Loucy (cell line): ENCODE measurements at regions not wholly inside any gene's neighbourhood (a gene's known extent, or its start where the extent isn't known, plus 50 kb on each side); places are given as distances from the start of the nearest gene placed in this dataset.

Experiments
- H2AFZ ChIP-seq: fragments of 200-600 bp; sonication (generic); 2 replicates; pipeline ENCODE4 v1.6.0; 2016; ENCODE audit warnings: antibody characterized with exemption, mild to moderate bottlenecking, low read length, moderate library complexity
- H3F3A ChIP-seq: fragments of 200-600 bp; 2 replicates; pipeline ENCODE4 v1.6.0; 2016; ENCODE audit warnings: antibody characterized with exemption, low read depth, mild to moderate bottlenecking
- H3K27me3 ChIP-seq: fragments of 200-600 bp; sonication (generic); 2 replicates; pipeline ENCODE4 v1.6.1; 2014; ENCODE audit warnings: low read length, mild to moderate bottlenecking; ENCODE audit not compliant: insufficient read depth, poor library complexity, severe bottlenecking
- H3K36me3 ChIP-seq: fragments of 200-600 bp; sonication (generic); 2 replicates; pipeline ENCODE4 v1.6.1; 2016; ENCODE audit warnings: low read length; ENCODE audit not compliant: insufficient read depth
- H3K4me1 ChIP-seq: fragments of 200-600 bp; sonication (generic); 2 replicates; pipeline ENCODE4 v1.5.1; 2014; ENCODE audit warnings: low read length, mild to moderate bottlenecking; ENCODE audit not compliant: insufficient read depth, poor library complexity, severe bottlenecking
- H3K4me2 ChIP-seq: fragments of 200-600 bp; sonication (generic); 2 replicates; pipeline ENCODE4 v1.6.0; 2014; ENCODE audit warnings: antibody characterized with exemption, low read length, low read depth, mild to moderate bottlenecking; ENCODE audit not compliant: poor library complexity, severe bottlenecking
- H3K4me3 ChIP-seq: fragments of 200-600 bp; sonication (generic); 2 replicates; pipeline ENCODE4 v1.5.1; 2014; ENCODE audit warnings: low read length, mild to moderate bottlenecking, mixed read lengths; ENCODE audit not compliant: poor library complexity, severe bottlenecking
- H3K79me2 ChIP-seq: fragments of 200-600 bp; sonication (generic); 2 replicates; pipeline ENCODE4 v1.6.1; 2014; ENCODE audit warnings: low read length; ENCODE audit not compliant: insufficient read depth
- H3K9ac ChIP-seq: fragments of 200-600 bp; sonication (generic); 2 replicates; pipeline ENCODE4 v1.6.0; 2014; ENCODE audit warnings: mild to moderate bottlenecking, low read depth, low read length, moderate library complexity; ENCODE audit not compliant: poor library complexity, severe bottlenecking
- H3K9me2 ChIP-seq: fragments of 200-600 bp; sonication (generic); replicated peaks from 2 replicates; pipeline ENCODE4 v1.6.1; 2016; ENCODE audit warnings: low read depth, low read length, mixed read lengths
- H3K9me3 ChIP-seq: fragments of 200-600 bp; sonication (generic); 2 replicates; pipeline ENCODE4 v1.6.1; 2014; ENCODE audit warnings: mild to moderate bottlenecking, antibody characterized with exemption, low read length, low read depth; ENCODE audit not compliant: insufficient read depth
- H4K20me1 ChIP-seq: fragments of 200-600 bp; sonication (generic); 2 replicates; pipeline ENCODE4 v1.6.0; 2014; ENCODE audit warnings: antibody characterized with exemption, low read length, mild to moderate bottlenecking; ENCODE audit not compliant: insufficient read depth, poor library complexity, severe bottlenecking
- CTCF ChIP-seq: fragments of 200-600 bp; sonication (generic); conservative IDR thresholded peaks from 2 replicates; pipeline ENCODE4 v1.5.1; 2014; ENCODE audit warnings: mild to moderate bottlenecking, antibody characterized with exemption, low read length
- EZH2phosphoT487 ChIP-seq: fragments of 200-600 bp; IDR thresholded peaks from 2 replicates; pipeline ENCODE4 v1.6.1; 2018; ENCODE audit warnings: antibody characterized with exemption, mild to moderate bottlenecking, moderate library complexity, borderline replicate concordance

- Histone ChIP-seq H4K20me1 (no peaks in the 10 kb centered on the region), H3K4me3 (no peak overlapping the region), H3K4me2 (no peak overlapping the region), H3K9ac (no peak overlapping the region), H3K27me3 (no peaks in the 10 kb centered on the region), H3K4me1 (no peaks in the 10 kb centered on the region), H3F3A (no peaks in the 10 kb centered on the region), H2AFZ (no peak overlapping the region), H3K9me2 (no peaks in the 10 kb centered on the region), H3K9me3 (no peaks in the 10 kb centered on the region), H3K36me3 (no peaks in the 10 kb centered on the region), H3K79me2 (no peaks in the 10 kb centered on the region)
- TF ChIP-seq CTCF, result no peak
- TF ChIP-seq EZH2phosphoT487, result no peak
These were observed 1446.1 kb downstream of the SLITRK1 start for GRCh38 chr13:82436099-82436585.

DNA sequence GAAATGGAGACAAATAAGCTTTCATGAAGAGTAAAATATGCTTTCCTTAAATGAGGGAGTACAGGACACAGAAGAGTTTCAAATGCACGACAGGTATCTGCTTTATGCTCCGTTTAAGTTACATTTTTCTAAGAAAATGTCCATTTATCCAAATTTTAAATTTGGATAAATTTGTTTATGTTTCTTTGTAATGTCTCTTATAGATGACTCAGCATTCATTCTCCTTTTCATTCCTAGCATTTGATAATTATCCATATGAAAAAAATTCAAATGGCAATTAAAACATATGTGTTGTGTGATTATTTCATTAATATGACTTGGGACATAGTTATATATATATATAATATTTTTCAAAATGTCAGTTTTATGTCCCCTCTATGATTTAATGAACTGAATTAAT, 1449.3 kb downstream of the SLITRK1 start:
- no peak overlapping the region for H3K4me3 ChIP-seq
- H3K4me1 ChIP-seq, result no peaks in the 10 kb centered on the region
- no peaks in the 10 kb centered on the region for H3K9me3 ChIP-seq
- no peaks in the 10 kb centered on the region for H3K27me3 ChIP-seq
- H3F3A ChIP-seq, result no peaks in the 10 kb centered on the region
- no peaks in the 10 kb centered on the region for H3K36me3 ChIP-seq
- no peak overlapping the region for H2AFZ ChIP-seq
- no peak overlapping the region for H3K4me2 ChIP-seq
- TF ChIP-seq CTCF, result no peak
- TF ChIP-seq EZH2phosphoT487, result no peak
- H4K20me1 ChIP-seq, result no peaks in the 10 kb centered on the region
- no peaks in the 10 kb centered on the region for H3K79me2 ChIP-seq
- no peaks in the 10 kb centered on the region for H3K9me2 ChIP-seq
- H3K9ac ChIP-seq, result no peak overlapping the region

GRCh38 chr13:82412749-82413148, 1469.5 kb downstream of the SLITRK1 start:
- Histone ChIP-seq H3K4me3 (no peak overlapping the region), H3K9me2 (no peaks in the 10 kb centered on the region), H3K9ac (no peak overlapping the region), H3K9me3 (no peaks in the 10 kb centered on the region), H3K4me2 (no peak overlapping the region), H3K27me3 (no peaks in the 10 kb centered on the region), H4K20me1 (no peaks in the 10 kb centered on the region), H3K36me3 (no peaks in the 10 kb centered on the region), H3K4me1 (no peaks in the 10 kb centered on the region), H2AFZ (no peak overlapping the region), H3K79me2 (no peaks in the 10 kb centered on the region), H3F3A (no peaks in the 10 kb centered on the region)
- TF ChIP-seq CTCF (no peak), EZH2phosphoT487 (no peak)
